HepG2 (cell line): ENCODE measurements at regions not wholly inside any gene's neighbourhood (a gene's known extent, or its start where the extent isn't known, plus 50 kb on each side); places are given as distances from the start of the nearest gene placed in this dataset.
A peak's percentile ranks its signal among the peaks of the same experiment; 100 is the strongest.

Experiments
- ATAC-seq: fragments of 200-7000 bp; cut with Tn5 transposase; 3 replicates; pipeline ENCODE4 v1.9.1; 2020; ENCODE audit warnings: mild to moderate bottlenecking, moderate library complexity
- BruUV-seq: library from RNA; stranded (reverse); fragments of 400-500 nt; replicated peaks from 2 replicates; lab custom pipeline; 2021; lab: Mats Ljungman, UMichigan
- CTCF ChIA-PET: fragments of 300-600 bp; formaldehyde crosslinking; extraction: SDS; loops from one replicate; lab custom pipeline; 2021; ENCODE audit warnings: low total read pairs, inconsistent platforms, low intra/inter-chr PET ratio; lab: Yijun Ruan, JAX
- POLR2A ChIA-PET: fragments of 350-600 bp; sonication (Branson Sonifier 250); formaldehyde crosslinking; loops from one replicate; lab custom pipeline; 2020; ENCODE audit warnings: antibody characterized with exemption, inconsistent platforms; lab: Yijun Ruan, JAX
- DNase-seq: peaks from one replicate; pipeline ENCODE4 v3.0.0-alpha.2; 2015; ENCODE audit warnings: low spot score
- FAIRE-seq: peaks from 3 replicates; lab custom pipeline; 2011; peaks lifted over from hg19 to GRCh38; lab: Jason Lieb, UNC
- H2AFZ ChIP-seq: one replicate; pipeline ENCODE4 v1.6.1; 2011; ENCODE audit warnings: low read length, inconsistent platforms
- H3K27ac ChIP-seq: fragments of 300-600 bp; 3 replicates; pipeline ENCODE4 v1.8.0; 2011; ENCODE audit warnings: mixed run types, mild to moderate bottlenecking, mixed read lengths, low read length, inconsistent platforms; ENCODE audit not compliant: insufficient read depth; ENCODE audit errors: extremely low read length
- H3K27me3 ChIP-seq, 2 experiments: fragments of 200-600 bp in 1 of 2; 2 replicates in 1 of 2; 3 replicates in 1 of 2; pipeline versions ENCODE4 v1.6.0 to v1.8.0; 2011; ENCODE audit warnings: low read length in 2 of 2, mild to moderate bottlenecking in 2 of 2, moderate library complexity in 2 of 2, inconsistent platforms in 1 of 2; ENCODE audit not compliant: insufficient read depth in 2 of 2, control insufficient read depth in 1 of 2
- H3K36me3 ChIP-seq, 2 experiments: fragments of 200-600 bp in 1 of 2; replicated peaks in 1 of 2; 2 replicates in 1 of 2; 3 replicates in 1 of 2; pipeline versions ENCODE4 v1.5.1 to v1.8.0; 2011; ENCODE audit warnings: low read length in 2 of 2, inconsistent platforms in 1 of 2; ENCODE audit not compliant: insufficient read depth in 2 of 2, control insufficient read depth in 1 of 2
- H3K4me1 ChIP-seq: 2 replicates; pipeline ENCODE4 v1.5.1; 2012; ENCODE audit warnings: low read length, inconsistent platforms; ENCODE audit not compliant: insufficient read depth
- H3K4me2 ChIP-seq: 2 replicates; pipeline ENCODE4 v1.6.0; 2011; ENCODE audit warnings: low read depth, low read length, inconsistent platforms
- H3K4me3 ChIP-seq, 3 experiments: fragments of 200-600 bp in 1 of 3; sonication (generic), shearing (Covaris generic) in 1 of 3; replicated peaks in 1 of 3; 2 replicates each; pipeline ENCODE4 v1.5.1; 2011 to 2016; ENCODE audit warnings: low read length in 3 of 3, inconsistent platforms in 2 of 3, low read depth in 2 of 3, mild to moderate bottlenecking in 2 of 3, control low read depth in 1 of 3, mixed read lengths in 1 of 3; ENCODE audit not compliant: insufficient read depth in 1 of 3
- H3K79me2 ChIP-seq: one replicate; pipeline ENCODE4 v1.6.1; 2011; ENCODE audit warnings: low read length, inconsistent platforms; ENCODE audit not compliant: insufficient read depth
- H3K9ac ChIP-seq: 2 replicates; pipeline ENCODE4 v1.6.0; 2011; ENCODE audit warnings: mild to moderate bottlenecking, low read depth, low read length, inconsistent platforms; ENCODE audit not compliant: insufficient read depth
- H3K9me3 ChIP-seq: 2 replicates; pipeline ENCODE4 v1.5.1; 2012; ENCODE audit warnings: mild to moderate bottlenecking, low read length
- H4K20me1 ChIP-seq: 2 replicates; pipeline ENCODE4 v1.6.0; 2011; ENCODE audit warnings: inconsistent platforms, mild to moderate bottlenecking, low read length, moderate library complexity; ENCODE audit not compliant: insufficient read depth
- CENPBD1 ChIP-seq: sonication (generic); formaldehyde crosslinking; IDR thresholded peaks from 2 replicates; pipeline ENCODE4 v1.8.0; 2022; ENCODE audit warnings: missing genetic modification reagents, low read depth, mild to moderate bottlenecking, borderline replicate concordance
- ELF3 ChIP-seq: IDR thresholded peaks from 2 replicates; pipeline ENCODE4 v1.6.1; 2016; ENCODE audit warnings: missing genetic modification reagents, missing compliant biosample characterization
- HCFC1 ChIP-seq: fragments of 150-350 bp; IDR thresholded peaks from 2 replicates; pipeline ENCODE4 v1.6.1; 2014; ENCODE audit warnings: low read depth, low read length
- HNRNPH1 ChIP-seq: fragments of 200-400 bp; formaldehyde crosslinking; optimal IDR thresholded peaks from 2 replicates; pipeline ENCODE3; 2017; ENCODE audit warnings: mild to moderate bottlenecking, low read depth, low read length
- JUND ChIP-seq: sonication (generic); formaldehyde crosslinking; IDR thresholded peaks from 2 replicates; pipeline ENCODE4 v1.8.0; 2022; ENCODE audit warnings: mild to moderate bottlenecking, missing genetic modification reagents
- PAX8 ChIP-seq: sonication (generic); formaldehyde crosslinking; IDR thresholded peaks from 2 replicates; pipeline ENCODE4 v1.8.0; 2022; ENCODE audit warnings: mild to moderate bottlenecking, missing genetic modification reagents, borderline replicate concordance
- RAD21 ChIP-seq: fragments of 450-650 bp; formaldehyde crosslinking; IDR thresholded peaks from 2 replicates; pipeline ENCODE4 v1.5.0; 2020; ENCODE audit warnings: mild to moderate bottlenecking
- SMARCC2 ChIP-seq: fragments of 450-650 bp; IDR thresholded peaks from 2 replicates; pipeline ENCODE4 v1.6.1; 2017; ENCODE audit warnings: antibody characterized with exemption, mild to moderate bottlenecking
- SMC3 ChIP-seq: IDR thresholded peaks from 2 replicates; pipeline ENCODE4 v1.6.1; 2011; ENCODE audit warnings: low read length, improper control_type of control experiment
- STAG1 ChIP-seq: sonication (generic); formaldehyde crosslinking; IDR thresholded peaks from 2 replicates; pipeline ENCODE4 v1.4.0; 2020; ENCODE audit warnings: missing genetic modification reagents
- ZBTB44 ChIP-seq: sonication (generic); formaldehyde crosslinking; IDR thresholded peaks from 2 replicates; pipeline ENCODE4 v1.4.0; 2020; ENCODE audit warnings: missing genetic modification reagents
- ZNF354B ChIP-seq: sonication (generic); formaldehyde crosslinking; IDR thresholded peaks from 2 replicates; pipeline ENCODE4 v1.8.0; 2022; ENCODE audit warnings: mild to moderate bottlenecking, missing genetic modification reagents
- ZNF367 ChIP-seq: sonication (generic); formaldehyde crosslinking; IDR thresholded peaks from 2 replicates; pipeline ENCODE4 v1.4.0; 2020; ENCODE audit warnings: missing genetic modification reagents, borderline replicate concordance
- ZNF784 ChIP-seq: sonication (generic); formaldehyde crosslinking; IDR thresholded peaks from 2 replicates; pipeline ENCODE4 v1.5.1; 2020; ENCODE audit warnings: missing genetic modification reagents, mild to moderate bottlenecking, borderline replicate concordance
- ZNF879 ChIP-seq: sonication (generic); formaldehyde crosslinking; IDR thresholded peaks from 2 replicates; pipeline ENCODE4 v1.8.1; 2023; ENCODE audit warnings: missing genetic modification reagents
- WGBS: methylation state at CpG from one replicate; pipeline ENCODE4 v1.1.6; 2017; ENCODE audit warnings: low lambda C conversion rate; 5-methylcytosine and 5-hydroxymethylcytosine counted together
- in situ Hi-C: cut with HindIII; loops from 2 replicates; pipeline ENCODE4 v1.10.0; 2017; ENCODE audit warnings: low pct_unique_long_range_greater_than_20kb; ENCODE audit not compliant: extremely low pct_ligation_motif_present
- intact Hi-C: fragments of 100-400 bp; cut with micrococcal nuclease; formaldehyde crosslinking; loops from one replicate; pipeline ENCODE4 v1.10.0; 2022; ENCODE audit not compliant: unreplicated experiment
- TF ChIP-seq, protein P1 (sequence below): sonication (generic); formaldehyde crosslinking; IDR thresholded peaks from 2 replicates; pipeline ENCODE4 v1.5.0; 2020; ENCODE audit warnings: mild to moderate bottlenecking, missing genetic modification reagents, moderate library complexity

DNA sequence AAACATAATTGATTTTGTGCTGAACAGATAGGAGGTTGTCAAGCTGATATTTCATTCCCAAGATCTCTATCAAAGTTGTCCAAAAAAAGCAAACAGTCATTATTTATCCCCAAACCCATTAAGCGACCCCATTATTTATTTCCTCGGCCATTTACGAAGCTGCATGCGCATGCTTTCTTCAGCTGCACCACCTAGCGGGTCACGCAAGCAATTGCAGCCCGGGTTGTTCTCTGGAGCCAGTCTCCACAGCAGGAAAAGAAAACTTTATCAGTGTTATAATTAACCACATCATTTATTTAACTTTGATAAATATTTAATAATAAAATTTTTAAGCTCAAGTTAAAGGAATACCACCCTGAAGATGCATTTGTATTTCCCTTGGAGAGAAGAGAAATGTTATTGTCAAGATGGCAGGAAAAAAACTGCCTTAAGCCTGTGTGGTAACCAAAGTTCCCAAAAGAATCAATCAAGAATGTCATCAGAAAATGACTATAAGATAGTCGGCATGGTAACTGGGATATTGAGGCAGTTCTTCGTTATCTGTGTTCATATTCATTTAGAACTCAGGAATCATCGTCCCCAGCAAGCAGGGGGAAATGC, 304.7 kb downstream of the FBXO15 start:
- no peak overlapping the region for H3K9ac ChIP-seq
- ATAC-seq, result peak; percentile 61; the same call in 2 of the 3 replicates
- no peak overlapping the region for H3K4me2 ChIP-seq
- no peak overlapping the region for H3K4me3 ChIP-seq
- POLR2A ChIA-PET, result no interaction called here
- no peaks in the 10 kb centered on the region for H3K79me2 ChIP-seq
- peak; percentile 4 for DNase-seq
- 0 out of 5 replicates have a peak, but pooled peaks cover 0 to 3% of the 10 kb centered on the region in 2 experiments for H3K27me3 ChIP-seq
- H3K27ac ChIP-seq, result no peak overlapping the region
- no peaks in the 10 kb centered on the region for H3K4me1 ChIP-seq
- WGBS, result 3% methylated on average over 10 of the region's 10 CpGs
- FAIRE-seq, result no peak
- no TSS peak for BruUV-seq
- in situ Hi-C loops, result loop anchor here (10.0 kb wide), 1 partner anchor 1078 kb away; no protein-coding TSS in a partner anchor
- CTCF ChIA-PET, result interaction anchor here (1.3 to 2.4 kb wide), 2 partner anchors 1080 to 1141 kb away, joined by 3 to 21 read pairs; no protein-coding TSS in a partner anchor
- intact Hi-C loops, result no loop called here
- no peaks in the 10 kb centered on the region for H3K9me3 ChIP-seq
- H2AFZ ChIP-seq, result no peak overlapping the region
- H4K20me1 ChIP-seq, result no peaks in the 10 kb centered on the region
- H3K36me3 ChIP-seq, result no peaks in the 10 kb centered on the region
- TF ChIP-seq RAD21, result 0 out of 2 replicates have a peak, but pooled peaks have one; percentile 15
- TF ChIP-seq, protein P1, sequence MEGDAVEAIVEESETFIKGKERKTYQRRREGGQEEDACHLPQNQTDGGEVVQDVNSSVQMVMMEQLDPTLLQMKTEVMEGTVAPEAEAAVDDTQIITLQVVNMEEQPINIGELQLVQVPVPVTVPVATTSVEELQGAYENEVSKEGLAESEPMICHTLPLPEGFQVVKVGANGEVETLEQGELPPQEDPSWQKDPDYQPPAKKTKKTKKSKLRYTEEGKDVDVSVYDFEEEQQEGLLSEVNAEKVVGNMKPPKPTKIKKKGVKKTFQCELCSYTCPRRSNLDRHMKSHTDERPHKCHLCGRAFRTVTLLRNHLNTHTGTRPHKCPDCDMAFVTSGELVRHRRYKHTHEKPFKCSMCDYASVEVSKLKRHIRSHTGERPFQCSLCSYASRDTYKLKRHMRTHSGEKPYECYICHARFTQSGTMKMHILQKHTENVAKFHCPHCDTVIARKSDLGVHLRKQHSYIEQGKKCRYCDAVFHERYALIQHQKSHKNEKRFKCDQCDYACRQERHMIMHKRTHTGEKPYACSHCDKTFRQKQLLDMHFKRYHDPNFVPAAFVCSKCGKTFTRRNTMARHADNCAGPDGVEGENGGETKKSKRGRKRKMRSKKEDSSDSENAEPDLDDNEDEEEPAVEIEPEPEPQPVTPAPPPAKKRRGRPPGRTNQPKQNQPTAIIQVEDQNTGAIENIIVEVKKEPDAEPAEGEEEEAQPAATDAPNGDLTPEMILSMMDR, result peak; percentile 68
- no peak for TF ChIP-seq ZBTB44 (CRISPR knock-in tag)
- peak; percentile 51; the same call in 1 of the 2 replicates for TF ChIP-seq STAG1 (CRISPR knock-in tag)
- TF ChIP-seq ZNF879 (CRISPR knock-in tag), result no peak
- TF ChIP-seq CENPBD1 (CRISPR knock-in tag), result no peak
- TF ChIP-seq HNRNPH1, result no peak
- no peak for TF ChIP-seq JUND
- TF ChIP-seq ZNF784 (CRISPR knock-in tag), result no peak
- TF ChIP-seq ZNF367 (CRISPR knock-in tag), result no peak
- TF ChIP-seq PAX8 (CRISPR knock-in tag), result no peak
- no peak for TF ChIP-seq ZNF354B (CRISPR knock-in tag)
- no peak for TF ChIP-seq SMARCC2
- peak; percentile 47 for TF ChIP-seq SMC3
- TF ChIP-seq HCFC1, result no peak
- no peak for TF ChIP-seq ELF3 (CRISPR knock-in tag)
